K562 (cell line): ENCODE measurements at regions not wholly inside any gene's neighbourhood (a gene's known extent, or its start where the extent isn't known, plus 50 kb on each side); places are given as distances from the start of the nearest gene placed in this dataset.

Experiments
- ATAC-seq: fragments of 200-7000 bp; cut with Tn5 transposase; 3 replicates; pipeline ENCODE4 v1.9.1; 2020; ENCODE audit warnings: moderate library complexity
- BruUV-seq: library from RNA; stranded (reverse); fragments of 400-500 nt; replicated peaks from 2 replicates; lab custom pipeline; 2021; lab: Mats Ljungman, UMichigan
- CTCF ChIA-PET: fragments of 300-600 bp; formaldehyde crosslinking; extraction: SDS; loops from one replicate; lab custom pipeline; 2021; ENCODE audit warnings: low intra/inter-chr PET ratio; lab: Yijun Ruan, JAX
- POLR2A ChIA-PET: fragments of 300-600, 350-650 bp; sonication (Branson Sonifier 250); formaldehyde crosslinking; extraction: SDS; loops from one replicate; lab custom pipeline; 2021; ENCODE audit warnings: antibody characterized with exemption, inconsistent platforms; lab: Yijun Ruan, JAX
- DNase-seq, 4 experiments: peaks; one replicate each; pipeline versions ENCODE4 v3.0.0 to v3.0.0-alpha.2; 2011 to 2018; ENCODE audit warnings: low spot score in 3 of 4, mixed read lengths in 3 of 4; ENCODE audit errors: extremely low read depth in 1 of 4
- FAIRE-seq: peaks from 2 replicates; lab custom pipeline; 2011; peaks lifted over from hg19 to GRCh38; lab: Jason Lieb, UNC
- H2AFZ ChIP-seq: 2 replicates; pipeline ENCODE4 v1.6.0; 2011; ENCODE audit warnings: low read depth, low read length, control low read depth, inconsistent platforms
- H3K27ac ChIP-seq: fragments of 200-600 bp; 3 replicates; pipeline ENCODE4 v1.8.0; 2011; ENCODE audit warnings: low read depth, mild to moderate bottlenecking, control low read depth, inconsistent platforms, low read length, moderate library complexity, mixed read lengths; ENCODE audit errors: extremely low read depth
- H3K27me3 ChIP-seq, 2 experiments: fragments of 300-600 bp in 1 of 2; 2 replicates in 1 of 2; 3 replicates in 1 of 2; pipeline versions ENCODE4 v1.6.0 to v1.8.0; 2011; ENCODE audit warnings: inconsistent platforms in 2 of 2, low read length in 2 of 2, mild to moderate bottlenecking in 1 of 2, mixed read lengths in 1 of 2, moderate library complexity in 1 of 2; ENCODE audit not compliant: control insufficient read depth in 2 of 2, insufficient read depth in 2 of 2
- H3K36me3 ChIP-seq: fragments of 300-600 bp; 3 replicates; pipeline ENCODE4 v1.8.0; 2011; ENCODE audit warnings: mild to moderate bottlenecking, low read length, inconsistent platforms; ENCODE audit not compliant: control insufficient read depth, insufficient read depth
- H3K4me1 ChIP-seq, 2 experiments: fragments of 200-600 bp in 1 of 2; replicated peaks in 1 of 2; 2 replicates in 1 of 2; 3 replicates in 1 of 2; pipeline versions ENCODE4 v1.5.1 to v1.8.0; 2011; ENCODE audit warnings: inconsistent platforms in 2 of 2, low read length in 2 of 2, mild to moderate bottlenecking in 1 of 2, mixed read lengths in 1 of 2, moderate library complexity in 1 of 2; ENCODE audit not compliant: control insufficient read depth in 2 of 2, insufficient read depth in 2 of 2
- H3K4me2 ChIP-seq: 2 replicates; pipeline ENCODE4 v1.6.1; 2011; ENCODE audit warnings: low read length, control low read depth, inconsistent platforms, mixed read lengths; ENCODE audit not compliant: insufficient read depth
- H3K4me3 ChIP-seq: fragments of 200-600 bp; sonication (generic), shearing (Covaris generic); 2 replicates; pipeline ENCODE4 v1.5.1; 2016; ENCODE audit warnings: control low read depth, inconsistent platforms
- H3K79me2 ChIP-seq: fragments of 200-600 bp; 3 replicates; pipeline ENCODE4 v1.8.0; 2011; ENCODE audit warnings: low read length, inconsistent platforms; ENCODE audit not compliant: control insufficient read depth, insufficient read depth
- H3K9ac ChIP-seq, 2 experiments: 2 replicates each; pipeline versions ENCODE4 v1.6.0 to v1.6.1; 2011; ENCODE audit warnings: low read depth in 2 of 2, low read length in 2 of 2, control low read depth in 1 of 2, inconsistent platforms in 1 of 2, mild to moderate bottlenecking in 1 of 2, mixed read lengths in 1 of 2; ENCODE audit not compliant: insufficient read depth in 1 of 2
- H3K9me1 ChIP-seq: one replicate; pipeline ENCODE4 v1.6.0; 2011; ENCODE audit warnings: inconsistent platforms, mild to moderate bottlenecking, low read length, moderate library complexity; ENCODE audit not compliant: control insufficient read depth, insufficient read depth
- H3K9me3 ChIP-seq: replicated peaks from 2 replicates; pipeline ENCODE4 v1.5.1; 2011; ENCODE audit warnings: low read depth, low read length, inconsistent platforms; ENCODE audit not compliant: control insufficient read depth, insufficient read depth
- H4K20me1 ChIP-seq: replicated peaks from 2 replicates; pipeline ENCODE4 v1.6.1; 2011; ENCODE audit warnings: low read length, inconsistent platforms, mixed read lengths; ENCODE audit not compliant: control insufficient read depth, insufficient read depth
- EP400 ChIP-seq: fragments of 450-650 bp; IDR thresholded peaks from 2 replicates; pipeline ENCODE4 v1.6.1; 2017; ENCODE audit warnings: antibody characterized with exemption, mild to moderate bottlenecking, moderate library complexity
- FOXJ2 ChIP-seq: fragments of 200-800 bp; sonication (Bioruptor generic); IDR thresholded peaks from 2 replicates; pipeline ENCODE4 v1.6.1; 2016; ENCODE audit warnings: missing genetic modification characterization, missing compliant biosample characterization
- HDAC2 ChIP-seq: fragments of 450-650 bp; IDR thresholded peaks from 2 replicates; pipeline ENCODE4 v1.6.1; 2016; ENCODE audit warnings: mild to moderate bottlenecking
- KDM1A ChIP-seq, 2 experiments: fragments of 450-650 bp; IDR thresholded peaks; 2 replicates each; pipeline ENCODE4 v1.6.1; 2016; ENCODE audit warnings: mild to moderate bottlenecking in 2 of 2
- MECOM ChIP-seq: fragments of 250-450 bp; sonication (Bioruptor Pico); IDR thresholded peaks from 2 replicates; pipeline ENCODE4 v1.8.0; 2022; ENCODE audit warnings: inconsistent platforms
- NR2C2 ChIP-seq, 2 experiments: fragments of 200-800 bp in 1 of 2; sonication (Bioruptor generic) in 1 of 2; sonication (generic) in 1 of 2; formaldehyde crosslinking in 1 of 2; IDR thresholded peaks; 2 replicates each; pipeline versions ENCODE4 v1.6.1 to v1.8.0; 2016 to 2022; ENCODE audit warnings: mild to moderate bottlenecking in 1 of 2, missing compliant biosample characterization in 1 of 2, missing genetic modification characterization in 1 of 2, missing genetic modification reagents in 1 of 2
- TBL1XR1 ChIP-seq, 2 experiments: IDR thresholded peaks; 2 replicates each; pipeline ENCODE4 v1.6.1; 2012; ENCODE audit warnings: improper control_type of control experiment in 2 of 2, low read length in 2 of 2, mild to moderate bottlenecking in 1 of 2
- TCF3 ChIP-seq: sonication (generic); formaldehyde crosslinking; IDR thresholded peaks from 2 replicates; pipeline ENCODE4 v1.4.0; 2020; ENCODE audit warnings: mild to moderate bottlenecking, missing genetic modification reagents
- ZNF165 ChIP-seq: fragments of 250-450 bp; sonication (Bioruptor Pico); IDR thresholded peaks from 2 replicates; pipeline ENCODE4 v1.4.0; 2020; ENCODE audit warnings: borderline replicate concordance
- ZNF232 ChIP-seq: sonication (generic); formaldehyde crosslinking; IDR thresholded peaks from 2 replicates; pipeline ENCODE4 v1.8.0; 2022; ENCODE audit warnings: mild to moderate bottlenecking, missing genetic modification reagents
- WGBS: fragments of 100-300 bp; shearing (Covaris generic); methylation state at CpG from one replicate; pipeline ENCODE4 v1.1.6; 2016; ENCODE audit warnings: low coverage, mixed read lengths; ENCODE audit not compliant: insufficient coverage; ENCODE audit errors: missing lambda C conversion rate; 5-methylcytosine and 5-hydroxymethylcytosine counted together
- in situ Hi-C: fragments of 300-500 bp; cut with MboI; formaldehyde crosslinking; loops from 4 replicates; pipeline ENCODE4 v1.15.0; 2018; ENCODE audit warnings: inconsistent platforms, mixed read lengths
- intact Hi-C: fragments of 100-400 bp; cut with micrococcal nuclease; formaldehyde crosslinking; loops from 2 replicates; pipeline ENCODE4 v1.14.2; 2022
- TF ChIP-seq, protein P1 (sequence below), 3 experiments: fragments of 200-800 bp in 1 of 3; fragments of 250-450 bp in 1 of 3; fragments of 450-650 bp in 1 of 3; sonication (Bioruptor Pico) in 1 of 3; sonication (Bioruptor generic) in 1 of 3; formaldehyde crosslinking in 1 of 3; IDR thresholded peaks; 2 replicates each; pipeline versions ENCODE4 v1.6.1 to v1.8.0; 2016 to 2022; ENCODE audit warnings: mild to moderate bottlenecking in 2 of 3, missing genetic modification characterization in 2 of 3, missing compliant biosample characterization in 1 of 3, moderate library complexity in 1 of 3
- TF ChIP-seq, protein P2 (sequence below): fragments of 450-650 bp; IDR thresholded peaks from 2 replicates; pipeline ENCODE4 v1.6.1; 2017; ENCODE audit warnings: antibody characterized with exemption, mild to moderate bottlenecking
- TF ChIP-seq, protein P3 (sequence below): fragments of 250-450 bp; sonication (Bioruptor Pico); IDR thresholded peaks from 2 replicates; pipeline ENCODE4 v1.5.0; 2020; ENCODE audit warnings: mild to moderate bottlenecking

DNA sequence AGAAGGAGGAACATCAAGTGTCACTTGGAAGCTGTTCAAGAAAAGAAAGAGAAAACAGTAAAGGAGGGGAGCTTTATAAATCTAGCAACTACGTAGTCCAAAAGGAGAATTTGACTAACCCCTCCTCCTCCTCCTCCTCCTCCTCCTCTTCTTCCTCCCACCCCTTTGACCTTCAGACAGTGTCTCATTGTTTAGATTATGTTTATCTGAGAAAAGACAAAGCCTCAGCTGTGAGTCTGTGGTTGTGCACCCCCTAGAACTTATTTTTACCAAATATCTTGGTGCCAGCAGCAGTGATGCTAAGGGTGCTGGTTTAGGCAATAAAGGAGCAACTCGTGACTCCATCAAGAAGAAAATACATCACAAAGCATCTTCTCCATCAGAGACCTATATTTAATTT, 68.9 kb upstream of the BMP2K start:
- Histone ChIP-seq H3K4me3 (no peak overlapping the region), H3K9ac (no peak overlapping the region), H3K9me3 (peaks cover 4% of the 10 kb centered on the region), H3K4me2 (peak overlapping the region; percentile 39), H3K4me1 (peaks cover 0 to 40% of the 10 kb centered on the region in 2 experiments), H2AFZ (peak overlapping the region; percentile 44), H3K9me1 (no peaks in the 10 kb centered on the region), H3K27ac (peak overlapping the region; percentile 19; the same call in 2 of the 3 replicates), H4K20me1 (no peaks in the 10 kb centered on the region), H3K27me3 (no peaks in the 10 kb centered on the region), H3K36me3 (no peaks in the 10 kb centered on the region), H3K79me2 (no peaks in the 10 kb centered on the region)
- BruUV-seq: no TSS peak
- ChIA-PET POLR2A (interaction anchor here (0.7 kb wide), 1 partner anchor 32 kb away, joined by 3 read pairs; no protein-coding TSS in a partner anchor), CTCF (no interaction called here)
- 0% methylated on average over 2 of the region's 2 CpGs for WGBS
- FAIRE-seq: peak; percentile 78
- peak; percentile 56 for ATAC-seq
- in situ Hi-C loops: no loop called here
- intact Hi-C loops: no loop called here
- DNase-seq: peak in 2 of 4 experiments; percentile 46 to 67
- TF ChIP-seq HDAC2 (0 out of 2 replicates have a peak, but pooled peaks have one; percentile 47), TBL1XR1 (IDR thresholded peaks at IDR 0.05; ENCODE audit: low read length in 2 of 2) (0 out of 4 replicates have a peak, but pooled peaks of 1 of the 2 experiments have one; percentile 36), NR2C2 (CRISPR knock-in tag; IDR thresholded peaks at IDR 0.05) (no peak), NR2C2 (tag; IDR thresholded peaks at IDR 0.05) (0 out of 2 replicates have a peak, but pooled peaks have one; percentile 17), KDM1A (IDR thresholded peaks at IDR 0.05) (peak; percentile 52 to 67; a peak in 2 of 4 replicates), MECOM (CRISPR knock-in tag) (no peak), FOXJ2 (tag) (no peak), EP400 (0 out of 2 replicates have a peak, but pooled peaks have one; percentile 10), ZNF232 (no peak), TCF3 (peak; percentile 62), ZNF165 (no peak)
- TF ChIP-seq, protein P1, sequence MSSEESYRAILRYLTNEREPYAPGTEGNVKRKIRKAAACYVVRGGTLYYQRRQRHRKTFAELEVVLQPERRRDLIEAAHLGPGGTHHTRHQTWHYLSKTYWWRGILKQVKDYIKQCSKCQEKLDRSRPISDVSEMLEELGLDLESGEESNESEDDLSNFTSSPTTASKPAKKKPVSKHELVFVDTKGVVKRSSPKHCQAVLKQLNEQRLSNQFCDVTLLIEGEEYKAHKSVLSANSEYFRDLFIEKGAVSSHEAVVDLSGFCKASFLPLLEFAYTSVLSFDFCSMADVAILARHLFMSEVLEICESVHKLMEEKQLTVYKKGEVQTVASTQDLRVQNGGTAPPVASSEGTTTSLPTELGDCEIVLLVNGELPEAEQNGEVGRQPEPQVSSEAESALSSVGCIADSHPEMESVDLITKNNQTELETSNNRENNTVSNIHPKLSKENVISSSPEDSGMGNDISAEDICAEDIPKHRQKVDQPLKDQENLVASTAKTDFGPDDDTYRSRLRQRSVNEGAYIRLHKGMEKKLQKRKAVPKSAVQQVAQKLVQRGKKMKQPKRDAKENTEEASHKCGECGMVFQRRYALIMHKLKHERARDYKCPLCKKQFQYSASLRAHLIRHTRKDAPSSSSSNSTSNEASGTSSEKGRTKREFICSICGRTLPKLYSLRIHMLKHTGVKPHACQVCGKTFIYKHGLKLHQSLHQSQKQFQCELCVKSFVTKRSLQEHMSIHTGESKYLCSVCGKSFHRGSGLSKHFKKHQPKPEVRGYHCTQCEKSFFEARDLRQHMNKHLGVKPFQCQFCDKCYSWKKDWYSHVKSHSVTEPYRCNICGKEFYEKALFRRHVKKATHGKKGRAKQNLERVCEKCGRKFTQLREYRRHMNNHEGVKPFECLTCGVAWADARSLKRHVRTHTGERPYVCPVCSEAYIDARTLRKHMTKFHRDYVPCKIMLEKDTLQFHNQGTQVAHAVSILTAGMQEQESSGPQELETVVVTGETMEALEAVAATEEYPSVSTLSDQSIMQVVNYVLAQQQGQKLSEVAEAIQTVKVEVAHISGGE (CRISPR knock-in tag; IDR thresholded peaks at IDR 0.05): 0 out of 6 replicates have a peak, but pooled peaks of 1 of the 3 experiments have one; percentile 21
- TF ChIP-seq, protein P2, sequence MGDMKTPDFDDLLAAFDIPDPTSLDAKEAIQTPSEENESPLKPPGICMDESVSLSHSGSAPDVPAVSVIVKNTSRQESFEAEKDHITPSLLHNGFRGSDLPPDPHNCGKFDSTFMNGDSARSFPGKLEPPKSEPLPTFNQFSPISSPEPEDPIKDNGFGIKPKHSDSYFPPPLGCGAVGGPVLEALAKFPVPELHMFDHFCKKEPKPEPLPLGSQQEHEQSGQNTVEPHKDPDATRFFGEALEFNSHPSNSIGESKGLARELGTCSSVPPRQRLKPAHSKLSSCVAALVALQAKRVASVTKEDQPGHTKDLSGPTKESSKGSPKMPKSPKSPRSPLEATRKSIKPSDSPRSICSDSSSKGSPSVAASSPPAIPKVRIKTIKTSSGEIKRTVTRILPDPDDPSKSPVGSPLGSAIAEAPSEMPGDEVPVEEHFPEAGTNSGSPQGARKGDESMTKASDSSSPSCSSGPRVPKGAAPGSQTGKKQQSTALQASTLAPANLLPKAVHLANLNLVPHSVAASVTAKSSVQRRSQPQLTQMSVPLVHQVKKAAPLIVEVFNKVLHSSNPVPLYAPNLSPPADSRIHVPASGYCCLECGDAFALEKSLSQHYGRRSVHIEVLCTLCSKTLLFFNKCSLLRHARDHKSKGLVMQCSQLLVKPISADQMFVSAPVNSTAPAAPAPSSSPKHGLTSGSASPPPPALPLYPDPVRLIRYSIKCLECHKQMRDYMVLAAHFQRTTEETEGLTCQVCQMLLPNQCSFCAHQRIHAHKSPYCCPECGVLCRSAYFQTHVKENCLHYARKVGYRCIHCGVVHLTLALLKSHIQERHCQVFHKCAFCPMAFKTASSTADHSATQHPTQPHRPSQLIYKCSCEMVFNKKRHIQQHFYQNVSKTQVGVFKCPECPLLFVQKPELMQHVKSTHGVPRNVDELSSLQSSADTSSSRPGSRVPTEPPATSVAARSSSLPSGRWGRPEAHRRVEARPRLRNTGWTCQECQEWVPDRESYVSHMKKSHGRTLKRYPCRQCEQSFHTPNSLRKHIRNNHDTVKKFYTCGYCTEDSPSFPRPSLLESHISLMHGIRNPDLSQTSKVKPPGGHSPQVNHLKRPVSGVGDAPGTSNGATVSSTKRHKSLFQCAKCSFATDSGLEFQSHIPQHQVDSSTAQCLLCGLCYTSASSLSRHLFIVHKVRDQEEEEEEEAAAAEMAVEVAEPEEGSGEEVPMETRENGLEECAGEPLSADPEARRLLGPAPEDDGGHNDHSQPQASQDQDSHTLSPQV: peak; percentile 47; the same call in 1 of the 2 replicates
- TF ChIP-seq, protein P3, sequence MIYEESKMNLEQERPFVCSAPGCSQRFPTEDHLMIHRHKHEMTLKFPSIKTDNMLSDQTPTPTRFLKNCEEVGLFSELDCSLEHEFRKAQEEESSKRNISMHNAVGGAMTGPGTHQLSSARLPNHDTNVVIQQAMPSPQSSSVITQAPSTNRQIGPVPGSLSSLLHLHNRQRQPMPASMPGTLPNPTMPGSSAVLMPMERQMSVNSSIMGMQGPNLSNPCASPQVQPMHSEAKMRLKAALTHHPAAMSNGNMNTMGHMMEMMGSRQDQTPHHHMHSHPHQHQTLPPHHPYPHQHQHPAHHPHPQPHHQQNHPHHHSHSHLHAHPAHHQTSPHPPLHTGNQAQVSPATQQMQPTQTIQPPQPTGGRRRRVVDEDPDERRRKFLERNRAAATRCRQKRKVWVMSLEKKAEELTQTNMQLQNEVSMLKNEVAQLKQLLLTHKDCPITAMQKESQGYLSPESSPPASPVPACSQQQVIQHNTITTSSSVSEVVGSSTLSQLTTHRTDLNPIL (CRISPR knock-in tag): no peak
